ENCODE measurements at regions not wholly inside any gene's neighbourhood (a gene's known extent, or its start where the extent isn't known, plus 50 kb on each side); places are given as distances from the start of the nearest gene placed in this dataset.

- TF ChIP-seq, protein P1, sequence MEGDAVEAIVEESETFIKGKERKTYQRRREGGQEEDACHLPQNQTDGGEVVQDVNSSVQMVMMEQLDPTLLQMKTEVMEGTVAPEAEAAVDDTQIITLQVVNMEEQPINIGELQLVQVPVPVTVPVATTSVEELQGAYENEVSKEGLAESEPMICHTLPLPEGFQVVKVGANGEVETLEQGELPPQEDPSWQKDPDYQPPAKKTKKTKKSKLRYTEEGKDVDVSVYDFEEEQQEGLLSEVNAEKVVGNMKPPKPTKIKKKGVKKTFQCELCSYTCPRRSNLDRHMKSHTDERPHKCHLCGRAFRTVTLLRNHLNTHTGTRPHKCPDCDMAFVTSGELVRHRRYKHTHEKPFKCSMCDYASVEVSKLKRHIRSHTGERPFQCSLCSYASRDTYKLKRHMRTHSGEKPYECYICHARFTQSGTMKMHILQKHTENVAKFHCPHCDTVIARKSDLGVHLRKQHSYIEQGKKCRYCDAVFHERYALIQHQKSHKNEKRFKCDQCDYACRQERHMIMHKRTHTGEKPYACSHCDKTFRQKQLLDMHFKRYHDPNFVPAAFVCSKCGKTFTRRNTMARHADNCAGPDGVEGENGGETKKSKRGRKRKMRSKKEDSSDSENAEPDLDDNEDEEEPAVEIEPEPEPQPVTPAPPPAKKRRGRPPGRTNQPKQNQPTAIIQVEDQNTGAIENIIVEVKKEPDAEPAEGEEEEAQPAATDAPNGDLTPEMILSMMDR (IDR thresholded peaks at IDR 0.05; ENCODE audit: low read length, missing control alignments): no peak
- no peak for DNase-seq (ENCODE audit: low read depth)
- H3K4me3 ChIP-seq (replicated peaks; ENCODE audit: low read depth, low read length): no peak overlapping the region
These were observed 200.8 kb upstream of the SGCG start for GRCh38 chr13:22979952-22980351.

GRCh38 chr13:22980936-22981335 lies 199.8 kb upstream of the SGCG start:
- H3K4me3 ChIP-seq (replicated peaks; ENCODE audit: low read depth, low read length): no peak overlapping the region
- DNase-seq (ENCODE audit: low read depth): no peak
- TF ChIP-seq, protein P1 (IDR thresholded peaks at IDR 0.05; ENCODE audit: low read length, missing control alignments): no peak

- no peak for DNase-seq (ENCODE audit: low read depth)
- no peak overlapping the region for H3K4me3 ChIP-seq (replicated peaks; ENCODE audit: low read depth, low read length)
- TF ChIP-seq, protein P1 (IDR thresholded peaks at IDR 0.05; ENCODE audit: low read length, missing control alignments): no peak
These were observed 187.6 kb upstream of the SGCG start for GRCh38 chr13:22993148-22993547.

DNA sequence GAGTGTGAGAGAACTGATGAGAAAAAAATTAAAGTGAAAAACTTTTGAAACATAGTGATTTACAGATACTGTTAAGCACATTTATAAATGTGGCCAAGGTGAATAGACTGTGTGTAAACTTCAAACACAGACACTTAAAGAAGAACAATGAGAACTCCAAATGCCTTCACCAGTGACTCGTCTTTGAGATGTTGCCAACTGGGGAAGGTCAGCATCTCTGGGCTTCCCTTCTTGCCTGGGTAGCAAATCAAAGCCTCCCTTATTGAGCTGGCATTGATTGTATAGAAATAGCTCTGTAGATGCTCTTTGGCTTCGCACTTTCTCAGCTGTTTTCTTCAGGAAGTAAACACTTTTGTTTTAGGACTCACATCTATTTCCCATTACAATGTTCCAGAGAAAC lies 177.3 kb upstream of the SGCG start:
- no peak overlapping the region for H3K4me3 ChIP-seq (replicated peaks; ENCODE audit: low read depth, low read length)
- TF ChIP-seq, protein P1 (IDR thresholded peaks at IDR 0.05; ENCODE audit: low read length, missing control alignments): no peak
- peak; percentile 6 for DNase-seq (ENCODE audit: low read depth)

DNA sequence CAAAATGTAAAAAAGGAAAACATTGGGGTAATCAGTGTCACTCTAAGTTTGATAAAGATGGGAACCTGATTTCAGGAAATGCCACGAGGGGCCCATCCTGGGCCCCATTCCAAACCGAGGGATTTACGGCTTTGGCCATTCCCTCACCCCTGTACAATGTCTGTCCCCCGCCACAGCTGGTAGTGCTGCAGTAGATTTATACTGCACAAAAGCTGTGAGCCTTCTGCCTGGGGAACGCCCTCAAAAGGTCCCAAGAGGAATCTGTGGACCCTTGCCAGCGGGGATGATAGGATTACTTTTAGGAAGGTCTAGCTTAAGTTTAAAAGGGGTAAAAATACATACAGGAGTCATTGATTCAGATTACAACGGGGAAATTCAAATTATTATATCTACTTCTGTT lies 173.4 kb upstream of the SGCG start:
- no peak overlapping the region for H3K4me3 ChIP-seq (replicated peaks; ENCODE audit: low read depth, low read length)
- DNase-seq (ENCODE audit: low read depth): no peak
- TF ChIP-seq, protein P1 (IDR thresholded peaks at IDR 0.05; ENCODE audit: low read length, missing control alignments): no peak

DNA sequence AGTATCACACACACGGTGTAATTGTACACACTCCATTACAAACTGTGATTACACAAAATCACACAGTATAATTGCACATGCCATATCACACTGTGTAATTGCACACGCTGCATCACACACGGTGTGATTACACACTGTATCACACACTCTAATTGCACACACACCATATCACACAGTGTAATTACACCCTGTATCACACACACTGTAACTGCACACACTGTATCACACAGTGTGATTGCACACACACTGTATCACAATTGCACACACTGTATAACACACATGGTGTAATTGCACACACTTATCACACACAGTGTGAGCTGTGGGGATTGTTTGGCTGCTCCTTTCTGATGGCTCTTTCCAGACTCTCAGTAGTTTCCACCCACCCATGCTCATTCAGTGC lies 162.6 kb upstream of the SGCG start:
- TF ChIP-seq, protein P1 (IDR thresholded peaks at IDR 0.05; ENCODE audit: low read length, missing control alignments): no peak
- no peak for DNase-seq (ENCODE audit: low read depth)
- no peak overlapping the region for H3K4me3 ChIP-seq (replicated peaks; ENCODE audit: low read depth, low read length)

GRCh38 chr13:23020246-23020843 lies 160.4 kb upstream of the SGCG start:
- H3K4me3 ChIP-seq (replicated peaks; ENCODE audit: low read depth, low read length): no peak overlapping the region
- peak; percentile 72 for DNase-seq (ENCODE audit: low read depth)
- TF ChIP-seq, protein P1 (IDR thresholded peaks at IDR 0.05; ENCODE audit: low read length, missing control alignments): peak; percentile 92
